Left lung (tissue), 4 donors: ENCODE measurements at regions not wholly inside any gene's neighbourhood (a gene's known extent, or its start where the extent isn't known, plus 50 kb on each side); places are given as distances from the start of the nearest gene placed in this dataset.
A peak's percentile ranks its signal among the peaks of the same experiment; 100 is the strongest.

Experiments
- ATAC-seq: fragments of 200-7000 bp; cut with Tn5 transposase; one replicate; pipeline ENCODE4 v1.9.1; 2020; ENCODE audit warnings: moderate library complexity
- DNase-seq, 4 donors: peaks; one replicate each; pipeline ENCODE4 v3.0.0-alpha.2; 2013 to 2020
- H3K27ac ChIP-seq, 2 donors: fragments of 200-600 bp; sonication (generic) in 1 of 2; one replicate each; pipeline versions ENCODE4 v1.5.0 to v1.8.0; 2020 to 2021
- H3K27me3 ChIP-seq, 2 donors: fragments of 200-600 bp; sonication (generic) in 1 of 2; one replicate each; pipeline versions ENCODE4 v1.5.0 to v1.8.0; 2020 to 2021
- H3K36me3 ChIP-seq, 2 donors: fragments of 200-600 bp; sonication (generic) in 1 of 2; one replicate each; pipeline versions ENCODE4 v1.5.0 to v1.8.0; 2020 to 2021
- H3K4me1 ChIP-seq, 2 donors: fragments of 200-600 bp; one replicate each; pipeline ENCODE4 v1.8.0; 2021
- H3K4me3 ChIP-seq, 2 donors: fragments of 200-600 bp; sonication (generic) in 1 of 2; one replicate each; pipeline versions ENCODE4 v1.5.0 to v1.8.0; 2020 to 2021; ENCODE audit warnings: mild to moderate bottlenecking in 1 of 2
- H3K9me3 ChIP-seq, 2 donors: fragments of 200-600 bp; sonication (generic) in 1 of 2; one replicate each; pipeline versions ENCODE4 v1.5.0 to v1.8.0; 2020 to 2021
- CTCF ChIP-seq, 2 donors: fragments of 200-600 bp; sonication (generic) in 1 of 2; IDR thresholded peaks; one replicate each; pipeline versions ENCODE4 v1.5.0 to v1.8.0; 2021; ENCODE audit warnings: antibody characterized with exemption in 2 of 2
- intact Hi-C, 2 donors: fragments of 100-400 bp; cut with DNase I; formaldehyde crosslinking; loops; one replicate each; pipeline versions ENCODE4 v1.11.2 to v1.14.2; 2022
- donor health status: DM: no; HTN: yes; CAD: no.
- donor health status: DM: no; HTN: no; CAD: no.

- H3K36me3 ChIP-seq: no peaks in the 10 kb centered on the region
- H3K27me3 ChIP-seq: no peaks in the 10 kb centered on the region
- peaks cover 0 to 2% of the 10 kb centered on the region in 2 donors for H3K9me3 ChIP-seq
- TF ChIP-seq CTCF (IDR thresholded peaks at IDR 0.05): no peak
- DNase-seq: no peak
- H3K27ac ChIP-seq: no peak overlapping the region
- no peaks in the 10 kb centered on the region for H3K4me1 ChIP-seq
- no peak overlapping the region for H3K4me3 ChIP-seq
- intact Hi-C loops: no loop called here
- ATAC-seq: no peak
These were observed 624.2 kb upstream of the ZFHX3 start for GRCh38 chr16:73672135-73672534.

- no peak overlapping the region for H3K4me3 ChIP-seq
- intact Hi-C loops: no loop called here
- TF ChIP-seq CTCF (IDR thresholded peaks at IDR 0.05): no peak
- no peak for ATAC-seq
- no peaks in the 10 kb centered on the region for H3K36me3 ChIP-seq
- H3K9me3 ChIP-seq: peaks cover 0 to 2% of the 10 kb centered on the region in 2 donors
- no peaks in the 10 kb centered on the region for H3K27me3 ChIP-seq
- DNase-seq: peak in 2 of 4 donors; percentile 15 to 36
- no peaks in the 10 kb centered on the region for H3K4me1 ChIP-seq
- no peak overlapping the region for H3K27ac ChIP-seq
These were observed 623.2 kb upstream of the ZFHX3 start for GRCh38 chr16:73670836-73671820.

- no peak for TF ChIP-seq CTCF (IDR thresholded peaks at IDR 0.05)
- Histone ChIP-seq H3K4me1 (no peaks in the 10 kb centered on the region), H3K36me3 (no peaks in the 10 kb centered on the region), H3K9me3 (peaks cover 0 to 2% of the 10 kb centered on the region in 2 donors), H3K4me3 (no peak overlapping the region), H3K27me3 (no peaks in the 10 kb centered on the region), H3K27ac (no peak overlapping the region)
- intact Hi-C loops: no loop called here
- DNase-seq: no peak
- ATAC-seq: no peak
These were observed 621.8 kb upstream of the ZFHX3 start for GRCh38 chr16:73669535-73670274.

GRCh38 chr16:73663720-73664119 is 615.8 kb upstream of the ZFHX3 start:
- Histone ChIP-seq H3K27ac (no peak overlapping the region), H3K4me1 (no peaks in the 10 kb centered on the region), H3K27me3 (no peaks in the 10 kb centered on the region), H3K9me3 (no peaks in the 10 kb centered on the region), H3K4me3 (no peak overlapping the region), H3K36me3 (no peaks in the 10 kb centered on the region)
- DNase-seq (no peak), ATAC-seq (no peak)
- intact Hi-C loops: no loop called here
- TF ChIP-seq CTCF (IDR thresholded peaks at IDR 0.05): no peak

- intact Hi-C loops: no loop called here
These were observed 588.3 kb upstream of the ZFHX3 start for GRCh38 chr16:73636196-73636595.

More at GRCh38 chr16:73636196-73636595, 588.3 kb upstream of the ZFHX3 start:
- Histone ChIP-seq H3K27me3 (no peaks in the 10 kb centered on the region), H3K36me3 (no peaks in the 10 kb centered on the region), H3K4me3 (no peak overlapping the region), H3K27ac (no peak overlapping the region), H3K4me1 (no peaks in the 10 kb centered on the region), H3K9me3 (peaks cover 0 to 17% of the 10 kb centered on the region in 2 donors)
- TF ChIP-seq CTCF (IDR thresholded peaks at IDR 0.05): no peak
- DNase-seq (no peak), ATAC-seq (no peak)
